ENCODE measurements at regions not wholly inside any gene's neighbourhood (a gene's known extent, or its start where the extent isn't known, plus 50 kb on each side); places are given as distances from the start of the nearest gene placed in this dataset.

GRCh38 chr14:82379291-82379690 lies 845.6 kb upstream of the SEL1L start:
- H3K27me3 ChIP-seq (ENCODE audit: insufficient read depth, poor library complexity, severe bottlenecking), result no peaks in the 10 kb centered on the region
- no peak for DNase-seq (ENCODE audit: low read depth in 1 of 2, low spot score in 1 of 2)
- H3K27ac ChIP-seq (replicated peaks), result no peak overlapping the region
- no peak overlapping the region for H3K4me3 ChIP-seq (replicated peaks; ENCODE audit: insufficient read depth, low read length)
- no peak for TF ChIP-seq CTCF (IDR thresholded peaks at IDR 0.05; ENCODE audit: insufficient read depth, low read length)

- DNase-seq (ENCODE audit: low read depth in 1 of 2, low spot score in 1 of 2), result no peak
- no peak overlapping the region for H3K4me3 ChIP-seq (replicated peaks; ENCODE audit: insufficient read depth, low read length)
- no peak for TF ChIP-seq SPI1 (IDR thresholded peaks at IDR 0.05; ENCODE audit: borderline replicate concordance, low read depth)
- no peak for TF ChIP-seq CTCF (IDR thresholded peaks at IDR 0.05; ENCODE audit: insufficient read depth, low read length)
- TF ChIP-seq POLR2AphosphoS5 (IDR thresholded peaks at IDR 0.05; ENCODE audit: low read depth), result no peak
- TF ChIP-seq GABPA (IDR thresholded peaks at IDR 0.05; ENCODE audit: low read depth), result no peak
- TF ChIP-seq REST (IDR thresholded peaks at IDR 0.05; ENCODE audit: insufficient replicate concordance, low read depth), result no peak
- no peak overlapping the region for H3K27ac ChIP-seq (replicated peaks)
- no peaks in the 10 kb centered on the region for H3K27me3 ChIP-seq (ENCODE audit: insufficient read depth, poor library complexity, severe bottlenecking)
Observed at GRCh38 chr14:82385048-82385447, 851.4 kb upstream of the SEL1L start.

GRCh38 chr14:82387699-82388098 lies 854.0 kb upstream of the SEL1L start:
- DNase-seq (ENCODE audit: low read depth in 1 of 2, low spot score in 1 of 2), result no peak
- TF ChIP-seq SPI1 (IDR thresholded peaks at IDR 0.05; ENCODE audit: borderline replicate concordance, low read depth) (no peak), POLR2AphosphoS5 (IDR thresholded peaks at IDR 0.05; ENCODE audit: low read depth) (no peak), CTCF (IDR thresholded peaks at IDR 0.05; ENCODE audit: insufficient read depth, low read length) (no peak), REST (IDR thresholded peaks at IDR 0.05; ENCODE audit: insufficient replicate concordance, low read depth) (no peak), GABPA (IDR thresholded peaks at IDR 0.05; ENCODE audit: low read depth) (no peak)
- H3K27me3 ChIP-seq (ENCODE audit: insufficient read depth, poor library complexity, severe bottlenecking), result no peaks in the 10 kb centered on the region
- no peak overlapping the region for H3K27ac ChIP-seq (replicated peaks)
- H3K4me3 ChIP-seq (replicated peaks; ENCODE audit: insufficient read depth, low read length), result no peak overlapping the region

DNA sequence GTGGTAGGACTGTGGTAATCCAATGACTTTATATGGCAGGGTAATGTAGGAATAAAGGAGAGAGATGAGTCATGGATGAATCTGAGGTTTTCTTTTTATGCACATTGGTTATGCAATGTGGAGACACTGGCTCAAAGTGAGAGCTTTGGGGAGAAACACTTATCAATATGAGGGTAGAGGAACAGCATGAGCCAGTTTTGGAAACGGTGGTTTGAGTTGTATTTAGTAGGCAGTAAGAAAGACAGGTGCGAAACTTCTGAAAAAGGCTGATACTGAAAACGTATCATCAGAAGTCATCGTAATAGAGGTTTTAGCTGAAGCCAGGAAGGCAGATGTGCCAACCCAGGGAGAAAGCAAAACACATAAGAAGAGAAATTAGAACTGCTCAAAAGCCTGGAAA lies 854.8 kb upstream of the SEL1L start:
- no peaks in the 10 kb centered on the region for H3K27me3 ChIP-seq (ENCODE audit: insufficient read depth, poor library complexity, severe bottlenecking)
- TF ChIP-seq REST (IDR thresholded peaks at IDR 0.05; ENCODE audit: insufficient replicate concordance, low read depth) (no peak), POLR2AphosphoS5 (IDR thresholded peaks at IDR 0.05; ENCODE audit: low read depth) (no peak), SPI1 (IDR thresholded peaks at IDR 0.05; ENCODE audit: borderline replicate concordance, low read depth) (no peak), CTCF (IDR thresholded peaks at IDR 0.05; ENCODE audit: insufficient read depth, low read length) (no peak), GABPA (IDR thresholded peaks at IDR 0.05; ENCODE audit: low read depth) (no peak)
- H3K27ac ChIP-seq (replicated peaks), result no peak overlapping the region
- H3K4me3 ChIP-seq (replicated peaks; ENCODE audit: insufficient read depth, low read length), result no peak overlapping the region
- no peak for DNase-seq (ENCODE audit: low read depth in 1 of 2, low spot score in 1 of 2)
